ENCODE measurements at regions not wholly inside any gene's neighbourhood (a gene's known extent, or its start where the extent isn't known, plus 50 kb on each side); places are given as distances from the start of the nearest gene placed in this dataset.

- H3K4me2 ChIP-seq, result no peak overlapping the region
These were observed 70.2 kb upstream of the FERD3L start for GRCh38 chr7:19215412-19215811.

GRCh38 chr7:19213746-19214145 lies 68.5 kb upstream of the FERD3L start:
- no peak overlapping the region for H2AFZ ChIP-seq (ENCODE audit: low read depth)
- H3K4me3 ChIP-seq (IDR thresholded peaks at IDR 0.05; ENCODE audit: insufficient read depth, low read depth, low read length), result no peak overlapping the region
- no peaks in the 10 kb centered on the region for H3K27me3 ChIP-seq (ENCODE audit: insufficient read depth, low read depth)
- H4K20me1 ChIP-seq (ENCODE audit: insufficient read depth), result no peaks in the 10 kb centered on the region; the same call in 1 of the 2 replicates
- H3K36me3 ChIP-seq (ENCODE audit: insufficient read depth), result no peaks in the 10 kb centered on the region
- H3K4me2 ChIP-seq, result no peak overlapping the region
- no peaks in the 10 kb centered on the region for H3K79me2 ChIP-seq (ENCODE audit: insufficient read depth, low read depth)
- TF ChIP-seq CTCF (conservative IDR thresholded peaks at IDR 0.05; ENCODE audit: low read depth, low read length), result no peak
- H3K27ac ChIP-seq, result no peak overlapping the region
- H3K9ac ChIP-seq, result no peak overlapping the region
- H3K4me1 ChIP-seq (ENCODE audit: low read depth, poor library complexity, severe bottlenecking), result no peaks in the 10 kb centered on the region

More at GRCh38 chr7:19215412-19215811, 70.2 kb upstream of the FERD3L start:
- no peak overlapping the region for H3K27ac ChIP-seq
- H4K20me1 ChIP-seq (ENCODE audit: insufficient read depth), result no peaks in the 10 kb centered on the region; the same call in 1 of the 2 replicates
- no peaks in the 10 kb centered on the region for H3K79me2 ChIP-seq (ENCODE audit: insufficient read depth, low read depth)
- no peaks in the 10 kb centered on the region for H3K4me1 ChIP-seq (ENCODE audit: low read depth, poor library complexity, severe bottlenecking)
- no peak overlapping the region for H3K4me3 ChIP-seq (IDR thresholded peaks at IDR 0.05; ENCODE audit: insufficient read depth, low read depth, low read length)
- TF ChIP-seq CTCF (conservative IDR thresholded peaks at IDR 0.05; ENCODE audit: low read depth, low read length), result no peak
- H3K36me3 ChIP-seq (ENCODE audit: insufficient read depth), result no peaks in the 10 kb centered on the region
- no peaks in the 10 kb centered on the region for H3K27me3 ChIP-seq (ENCODE audit: insufficient read depth, low read depth)
- H2AFZ ChIP-seq (ENCODE audit: low read depth), result no peak overlapping the region
- H3K9ac ChIP-seq, result no peak overlapping the region

GRCh38 chr7:19210893-19211413 lies 65.7 kb upstream of the FERD3L start:
- Histone ChIP-seq H4K20me1 (ENCODE audit: insufficient read depth) (no peaks in the 10 kb centered on the region; the same call in 1 of the 2 replicates), H3K27ac (no peak overlapping the region), H3K4me3 (IDR thresholded peaks at IDR 0.05; ENCODE audit: insufficient read depth, low read depth, low read length) (no peak overlapping the region), H2AFZ (ENCODE audit: low read depth) (no peak overlapping the region), H3K27me3 (ENCODE audit: insufficient read depth, low read depth) (no peaks in the 10 kb centered on the region), H3K4me2 (no peak overlapping the region), H3K9ac (no peak overlapping the region), H3K4me1 (ENCODE audit: low read depth, poor library complexity, severe bottlenecking) (no peaks in the 10 kb centered on the region), H3K79me2 (ENCODE audit: insufficient read depth, low read depth) (no peaks in the 10 kb centered on the region), H3K36me3 (ENCODE audit: insufficient read depth) (no peaks in the 10 kb centered on the region; the same call in 1 of the 2 replicates)
- no peak for TF ChIP-seq CTCF (conservative IDR thresholded peaks at IDR 0.05; ENCODE audit: low read depth, low read length)

DNA sequence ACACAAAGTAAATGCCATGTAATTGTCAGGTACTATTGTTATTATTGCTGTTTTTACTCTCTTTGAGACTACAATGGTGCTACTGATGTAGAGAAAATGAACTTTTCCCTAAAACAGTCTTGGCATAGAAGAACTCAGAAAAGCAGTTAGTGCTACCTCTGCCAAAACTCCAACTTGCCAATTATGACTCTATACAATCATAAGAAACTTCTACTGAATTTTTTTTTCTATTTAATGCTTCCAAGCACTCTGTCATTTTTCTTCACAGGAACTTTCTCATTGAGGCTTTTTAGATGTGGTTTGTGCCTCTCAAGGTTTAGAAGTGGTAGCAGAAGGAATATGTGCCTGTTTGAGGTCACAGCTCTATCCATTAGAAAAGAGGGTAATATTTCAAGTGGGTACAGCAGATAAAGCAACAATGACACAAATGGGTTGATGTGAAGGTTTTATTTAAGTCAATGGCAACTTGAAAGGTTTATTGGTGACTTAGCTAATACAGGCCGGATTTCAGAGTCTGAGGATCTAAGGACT lies 64.0 kb upstream of the FERD3L start:
- Histone ChIP-seq H3K4me3 (IDR thresholded peaks at IDR 0.05; ENCODE audit: insufficient read depth, low read depth, low read length) (no peak overlapping the region), H3K36me3 (ENCODE audit: insufficient read depth) (no peaks in the 10 kb centered on the region; the same call in 1 of the 2 replicates), H2AFZ (ENCODE audit: low read depth) (no peak overlapping the region), H4K20me1 (ENCODE audit: insufficient read depth) (no peaks in the 10 kb centered on the region), H3K9ac (no peak overlapping the region), H3K4me1 (ENCODE audit: low read depth, poor library complexity, severe bottlenecking) (no peaks in the 10 kb centered on the region), H3K4me2 (no peak overlapping the region), H3K27me3 (ENCODE audit: insufficient read depth, low read depth) (no peaks in the 10 kb centered on the region), H3K79me2 (ENCODE audit: insufficient read depth, low read depth) (no peaks in the 10 kb centered on the region), H3K27ac (no peak overlapping the region)
- TF ChIP-seq CTCF (conservative IDR thresholded peaks at IDR 0.05; ENCODE audit: low read depth, low read length), result no peak

Data from KMS-11 (cell line).